ENCODE measurements at regions not wholly inside any gene's neighbourhood (a gene's known extent, or its start where the extent isn't known, plus 50 kb on each side); places are given as distances from the start of the nearest gene placed in this dataset.

DNA sequence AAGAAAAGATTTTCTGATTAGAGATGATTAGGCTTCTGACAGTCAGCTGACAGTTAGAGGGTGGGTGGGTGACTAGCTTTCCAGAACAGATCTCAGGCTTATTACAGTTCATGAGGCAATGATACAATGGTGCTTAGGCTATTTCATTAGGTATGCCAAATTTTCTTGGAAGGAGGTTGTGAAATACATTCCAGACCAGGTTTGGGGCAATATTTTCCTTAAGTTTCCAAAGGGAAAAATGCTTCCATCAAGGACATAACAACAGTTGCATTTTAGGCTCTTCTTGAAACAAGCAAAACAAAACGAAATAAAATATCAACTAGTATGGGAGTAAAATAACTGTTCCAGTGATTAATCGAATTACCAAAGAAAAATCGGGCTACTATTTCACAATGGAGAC lies 59.3 kb upstream of the CNTN1 start:
- Mint-ChIP-seq H3K36me3 (ENCODE audit: low read depth) (no peaks in the 10 kb centered on the region), H3K4me3 (no peak overlapping the region), H3K27me3 (ENCODE audit: insufficient read depth) (peaks cover 2% of the 10 kb centered on the region), H3K27ac (no peak overlapping the region), H3K4me1 (peaks cover 17% of the 10 kb centered on the region), H3K9me3 (peaks cover 6% of the 10 kb centered on the region)
- Histone ChIP-seq H3K27ac (ENCODE audit: low read depth, low read length) (no peak overlapping the region), H3K4me1 (ENCODE audit: control insufficient read depth, insufficient read depth, low read length) (no peaks in the 10 kb centered on the region), H3K27me3 (ENCODE audit: control insufficient read depth, insufficient read depth, low read length, poor library complexity, severe bottlenecking) (no peaks in the 10 kb centered on the region), H3K9ac (ENCODE audit: extremely low read depth, low read length, poor library complexity, severe bottlenecking) (no peak overlapping the region), H3K36me3 (ENCODE audit: control insufficient read depth, insufficient read depth, low read length) (no peaks in the 10 kb centered on the region), H3K9me3 (ENCODE audit: control insufficient read depth, low read length) (peaks cover 10% of the 10 kb centered on the region), H3K4me3 (ENCODE audit: low read length) (no peak overlapping the region)
- no peak for DNase-seq
- 100% methylated on average over 1 to 3 of the region's 3 CpGs for WGBS, 2 experiments (ENCODE audit: insufficient coverage in 1 of 2, insufficient read length in 1 of 2)
- TF ChIP-seq, protein P1, sequence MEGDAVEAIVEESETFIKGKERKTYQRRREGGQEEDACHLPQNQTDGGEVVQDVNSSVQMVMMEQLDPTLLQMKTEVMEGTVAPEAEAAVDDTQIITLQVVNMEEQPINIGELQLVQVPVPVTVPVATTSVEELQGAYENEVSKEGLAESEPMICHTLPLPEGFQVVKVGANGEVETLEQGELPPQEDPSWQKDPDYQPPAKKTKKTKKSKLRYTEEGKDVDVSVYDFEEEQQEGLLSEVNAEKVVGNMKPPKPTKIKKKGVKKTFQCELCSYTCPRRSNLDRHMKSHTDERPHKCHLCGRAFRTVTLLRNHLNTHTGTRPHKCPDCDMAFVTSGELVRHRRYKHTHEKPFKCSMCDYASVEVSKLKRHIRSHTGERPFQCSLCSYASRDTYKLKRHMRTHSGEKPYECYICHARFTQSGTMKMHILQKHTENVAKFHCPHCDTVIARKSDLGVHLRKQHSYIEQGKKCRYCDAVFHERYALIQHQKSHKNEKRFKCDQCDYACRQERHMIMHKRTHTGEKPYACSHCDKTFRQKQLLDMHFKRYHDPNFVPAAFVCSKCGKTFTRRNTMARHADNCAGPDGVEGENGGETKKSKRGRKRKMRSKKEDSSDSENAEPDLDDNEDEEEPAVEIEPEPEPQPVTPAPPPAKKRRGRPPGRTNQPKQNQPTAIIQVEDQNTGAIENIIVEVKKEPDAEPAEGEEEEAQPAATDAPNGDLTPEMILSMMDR (conservative IDR thresholded peaks at IDR 0.05): no peak

DNA sequence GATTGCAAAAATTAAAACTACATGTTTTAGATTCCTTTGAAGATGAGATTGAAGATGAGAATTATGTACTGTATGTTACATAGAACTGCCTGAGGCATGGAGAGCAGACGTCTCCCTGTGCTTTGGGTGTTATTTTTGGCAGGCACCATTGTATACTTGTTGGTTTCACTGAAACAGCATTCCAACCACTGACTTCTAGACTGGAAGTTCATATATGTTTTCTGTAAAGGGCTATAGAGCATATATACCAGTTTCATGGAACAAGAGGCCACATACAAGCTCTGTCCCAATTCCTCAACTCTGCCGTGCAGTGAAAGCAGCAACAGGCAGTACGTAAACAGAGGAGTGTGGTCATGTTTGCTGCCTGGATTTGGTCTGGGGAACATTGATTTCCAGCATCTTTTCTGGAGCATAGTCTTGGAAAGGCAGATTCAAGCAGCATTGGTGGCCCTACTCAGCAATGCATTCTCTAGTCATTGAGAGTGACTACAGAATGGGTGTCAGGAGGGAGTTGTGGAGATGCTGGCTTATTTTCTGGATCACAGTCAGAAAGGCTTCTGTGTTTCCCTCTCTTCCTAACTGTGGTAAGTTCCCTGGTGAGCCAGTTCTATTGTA lies 57.6 kb upstream of the CNTN1 start:
- Histone ChIP-seq H3K36me3 (ENCODE audit: control insufficient read depth, insufficient read depth, low read length) (no peaks in the 10 kb centered on the region), H3K4me1 (ENCODE audit: control insufficient read depth, insufficient read depth, low read length) (no peaks in the 10 kb centered on the region), H3K9ac (ENCODE audit: extremely low read depth, low read length, poor library complexity, severe bottlenecking) (no peak overlapping the region), H3K27me3 (ENCODE audit: control insufficient read depth, insufficient read depth, low read length, poor library complexity, severe bottlenecking) (no peaks in the 10 kb centered on the region), H3K4me3 (ENCODE audit: low read length) (no peak overlapping the region), H3K9me3 (ENCODE audit: control insufficient read depth, low read length) (peaks cover 10% of the 10 kb centered on the region), H3K27ac (ENCODE audit: low read depth, low read length) (no peak overlapping the region)
- Mint-ChIP-seq H3K36me3 (ENCODE audit: low read depth) (no peaks in the 10 kb centered on the region), H3K4me1 (peaks cover 17% of the 10 kb centered on the region), H3K27me3 (ENCODE audit: insufficient read depth) (peaks cover 2% of the 10 kb centered on the region), H3K9me3 (peaks cover 14% of the 10 kb centered on the region), H3K4me3 (no peak overlapping the region), H3K27ac (no peak overlapping the region)
- TF ChIP-seq, protein P1 (conservative IDR thresholded peaks at IDR 0.05): no peak
- 91 to 100% methylated on average over 2 to 3 of the region's 3 CpGs for WGBS, 2 experiments (ENCODE audit: insufficient coverage in 1 of 2, insufficient read length in 1 of 2)
- no peak for DNase-seq

DNA sequence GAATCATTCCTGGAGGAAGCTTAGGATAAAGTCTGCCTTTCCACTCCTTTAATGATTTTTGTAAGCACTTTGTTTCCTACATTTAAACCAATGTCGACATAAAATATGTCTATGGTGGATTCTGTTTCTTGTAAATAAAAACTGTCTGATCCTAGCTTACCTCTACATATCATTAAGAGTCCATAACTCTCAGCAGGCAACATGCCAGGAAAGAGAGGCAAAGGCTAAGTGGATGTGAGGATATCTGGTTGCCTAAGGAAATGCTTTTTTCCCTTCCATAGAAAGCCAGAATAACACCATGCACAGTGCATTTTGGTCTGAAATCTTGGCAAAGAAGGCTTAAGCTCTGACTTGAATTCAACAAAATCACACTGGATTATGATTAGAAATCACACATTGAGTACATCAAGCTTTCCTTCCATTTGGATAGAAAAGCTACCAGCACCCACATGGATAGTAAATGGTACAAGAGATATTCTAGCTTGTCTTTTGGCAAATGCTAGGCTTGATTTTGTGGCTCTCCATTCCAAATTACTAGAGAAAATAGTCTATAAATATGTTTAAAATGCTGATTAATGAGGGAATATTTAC lies 57.0 kb upstream of the CNTN1 start:
- H3K9me3 ChIP-seq (ENCODE audit: control insufficient read depth, low read length): peaks cover 10% of the 10 kb centered on the region
- no peak for DNase-seq
- H3K27me3 Mint-ChIP-seq (ENCODE audit: insufficient read depth): peaks cover 2% of the 10 kb centered on the region
- no peak overlapping the region for H3K27ac Mint-ChIP-seq
- H3K4me3 Mint-ChIP-seq: no peak overlapping the region
- TF ChIP-seq, protein P1 (conservative IDR thresholded peaks at IDR 0.05): no peak
- no peaks in the 10 kb centered on the region for H3K27me3 ChIP-seq (ENCODE audit: control insufficient read depth, insufficient read depth, low read length, poor library complexity, severe bottlenecking)
- no CpG with 5 or more reads among the region's 1 CpG for WGBS, 2 experiments (ENCODE audit: insufficient coverage in 1 of 2, insufficient read length in 1 of 2)
- H3K9me3 Mint-ChIP-seq: peaks cover 17% of the 10 kb centered on the region
- no peak overlapping the region for H3K9ac ChIP-seq (ENCODE audit: extremely low read depth, low read length, poor library complexity, severe bottlenecking)
- H3K36me3 Mint-ChIP-seq (ENCODE audit: low read depth): no peaks in the 10 kb centered on the region
- peaks cover 17% of the 10 kb centered on the region for H3K4me1 Mint-ChIP-seq
- H3K36me3 ChIP-seq (ENCODE audit: control insufficient read depth, insufficient read depth, low read length): no peaks in the 10 kb centered on the region
- no peak overlapping the region for H3K27ac ChIP-seq (ENCODE audit: low read depth, low read length)
- no peak overlapping the region for H3K4me3 ChIP-seq (ENCODE audit: low read length)
- no peaks in the 10 kb centered on the region for H3K4me1 ChIP-seq (ENCODE audit: control insufficient read depth, insufficient read depth, low read length)
